Inflammatory macrophage treated with lipopolysaccharide for 4 hours (primary cell): ENCODE measurements at regions not wholly inside any gene's neighbourhood (a gene's known extent, or its start where the extent isn't known, plus 50 kb on each side); places are given as distances from the start of the nearest gene placed in this dataset.
"Not testable (repeated sequence)": the region's sequence is repeated elsewhere in the genome, so short reads cannot be mapped to it uniquely, and the experiment has no call there.

Experiments used
- DNase-seq: peaks from one replicate; pipeline ENCODE4 v3.0.0-alpha.2; 2020

DNA sequence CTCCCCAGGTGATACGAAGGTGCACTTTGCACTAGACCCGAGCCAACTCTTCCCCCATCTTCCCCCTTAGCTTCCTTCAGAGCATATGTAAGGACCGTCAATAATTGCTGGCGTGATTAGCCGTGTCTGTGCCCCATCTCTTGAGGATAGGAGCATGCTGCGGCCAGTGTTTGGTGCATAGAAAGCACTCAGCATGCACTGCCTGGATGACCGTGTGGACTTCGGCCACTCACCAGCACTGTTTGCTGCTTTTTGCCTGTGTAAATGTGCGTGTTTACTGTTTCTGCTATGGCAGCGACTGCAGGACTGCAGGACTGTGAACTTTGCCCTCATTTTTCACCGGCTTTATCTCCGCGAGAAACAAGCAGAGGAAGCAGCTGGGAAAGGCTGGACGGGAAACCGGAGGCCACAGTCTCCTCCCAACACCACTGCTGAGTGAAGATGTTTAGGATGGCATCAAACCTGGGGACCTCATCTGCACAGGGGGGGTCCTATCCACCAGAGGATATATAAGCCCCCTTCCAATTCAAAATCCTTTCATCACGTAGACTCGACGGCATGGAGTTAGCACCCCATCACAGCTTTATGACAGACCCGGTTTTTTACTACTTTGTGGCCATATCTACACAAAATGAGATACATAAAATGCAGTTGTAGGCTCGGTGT lies 150.6 kb upstream of the AFDN start:
- no peak for DNase-seq

- no peak for DNase-seq
Observed at GRCh38 chr6:167676666-167677421, 149.9 kb upstream of the AFDN start.

DNA sequence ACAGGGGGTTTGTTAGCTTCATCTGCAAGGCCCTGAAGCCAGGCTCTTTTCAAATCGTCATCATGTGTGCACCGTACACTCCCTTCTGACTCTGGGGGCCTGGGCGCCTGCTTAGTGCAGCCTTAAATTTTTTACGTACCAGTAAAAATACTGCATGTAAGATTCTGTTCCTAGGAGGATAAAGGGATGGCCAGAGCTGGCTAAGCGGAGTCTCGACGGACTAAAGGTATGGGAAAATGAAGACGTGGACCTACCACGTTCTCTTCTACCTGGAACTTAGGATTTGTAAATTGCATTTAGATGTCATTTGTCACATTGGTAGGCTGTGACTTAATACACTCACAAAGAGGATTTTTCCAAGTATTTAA lies 149.3 kb upstream of the AFDN start:
- DNase-seq = no peak

DNA sequence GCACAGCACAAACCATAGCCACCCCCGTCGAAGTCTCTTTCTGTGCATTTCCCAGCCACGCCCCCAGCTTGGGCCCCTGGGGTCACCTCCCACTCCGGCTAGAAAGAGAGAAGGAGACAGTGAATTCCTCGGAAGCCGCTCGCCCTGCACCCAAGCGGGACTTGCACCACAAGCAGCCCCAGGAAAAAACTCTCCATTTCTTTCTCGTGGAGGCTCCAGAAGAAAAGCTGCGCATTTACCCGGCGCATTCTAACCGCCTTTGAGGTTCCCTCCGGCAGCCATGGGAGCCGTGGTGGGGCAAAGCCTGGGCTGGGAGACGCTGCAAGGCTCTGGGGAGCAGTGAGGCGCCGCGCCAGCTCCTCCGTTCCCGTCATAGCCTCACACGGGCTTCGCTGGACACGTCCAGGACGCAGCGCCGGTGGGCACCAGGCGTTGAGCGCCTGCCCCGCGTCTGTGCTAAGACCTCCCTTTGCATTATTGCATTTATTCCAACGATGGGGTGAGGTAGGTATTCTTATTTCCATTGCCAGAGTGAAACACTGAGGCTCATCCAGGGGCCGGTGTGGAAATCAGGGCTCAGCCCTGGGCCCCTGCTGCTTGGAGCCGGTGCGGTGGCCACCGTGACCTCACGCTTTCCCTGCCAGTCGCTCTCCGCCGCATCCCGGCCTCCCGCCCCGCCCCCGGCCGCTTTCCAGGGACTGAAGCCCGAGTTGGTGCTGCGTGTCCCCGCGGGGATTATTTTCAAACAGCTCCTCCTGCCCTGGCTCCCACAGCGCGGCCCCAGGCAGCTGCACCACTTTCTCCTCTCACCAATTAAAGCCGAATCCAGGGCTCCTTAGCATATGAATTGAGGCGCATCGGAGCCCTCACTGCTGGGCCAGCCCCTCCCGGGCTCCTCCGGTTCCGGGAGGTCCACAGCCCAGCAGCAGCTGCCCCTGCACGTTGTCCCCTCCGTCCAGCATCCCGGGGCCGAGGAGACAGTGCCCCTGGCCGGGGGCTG lies 148.3 kb upstream of the AFDN start:
- DNase-seq = no peak

GRCh38 chr6:167679122-167679736 lies 147.5 kb upstream of the AFDN start:
- DNase-seq = no peak

DNA sequence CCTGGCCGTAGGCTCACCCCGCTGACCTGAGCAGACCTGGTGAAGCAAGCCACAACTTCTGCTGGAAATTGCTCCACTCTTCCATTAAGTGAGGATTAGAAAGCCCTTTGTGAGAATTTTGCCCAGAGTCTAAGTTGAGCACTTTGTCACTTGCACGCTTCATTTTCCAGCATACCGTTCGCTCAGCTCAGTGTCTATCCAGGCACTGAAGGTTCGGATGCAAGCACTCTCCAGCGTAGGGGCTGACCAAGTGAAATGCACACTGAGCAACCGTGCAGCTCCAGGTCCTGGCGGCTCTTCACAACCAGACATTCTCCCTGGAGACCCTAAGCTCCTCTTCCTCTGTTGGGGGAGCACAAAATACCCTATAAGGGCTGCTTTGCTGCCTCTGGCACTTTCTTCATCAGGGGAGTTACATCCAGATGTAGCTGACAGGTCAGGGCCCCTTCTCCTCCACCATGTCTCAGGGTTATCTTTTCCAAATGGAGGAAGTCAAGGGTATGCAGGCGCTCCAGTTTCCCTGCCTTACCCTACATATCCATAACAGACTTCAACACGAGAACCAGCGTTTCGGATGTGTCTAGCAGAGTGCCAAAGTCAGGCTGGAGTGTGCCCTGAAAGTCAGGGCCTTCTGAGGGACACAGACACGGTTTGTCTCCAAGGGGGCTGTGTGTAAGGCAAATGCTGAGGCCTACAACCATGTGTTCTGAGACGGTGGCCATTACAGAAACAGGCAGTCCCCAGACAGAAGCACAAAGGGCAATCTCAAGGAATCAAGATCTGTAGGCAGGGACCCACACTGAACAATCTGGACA lies 146.7 kb upstream of the AFDN start:
- no peak for DNase-seq

DNA sequence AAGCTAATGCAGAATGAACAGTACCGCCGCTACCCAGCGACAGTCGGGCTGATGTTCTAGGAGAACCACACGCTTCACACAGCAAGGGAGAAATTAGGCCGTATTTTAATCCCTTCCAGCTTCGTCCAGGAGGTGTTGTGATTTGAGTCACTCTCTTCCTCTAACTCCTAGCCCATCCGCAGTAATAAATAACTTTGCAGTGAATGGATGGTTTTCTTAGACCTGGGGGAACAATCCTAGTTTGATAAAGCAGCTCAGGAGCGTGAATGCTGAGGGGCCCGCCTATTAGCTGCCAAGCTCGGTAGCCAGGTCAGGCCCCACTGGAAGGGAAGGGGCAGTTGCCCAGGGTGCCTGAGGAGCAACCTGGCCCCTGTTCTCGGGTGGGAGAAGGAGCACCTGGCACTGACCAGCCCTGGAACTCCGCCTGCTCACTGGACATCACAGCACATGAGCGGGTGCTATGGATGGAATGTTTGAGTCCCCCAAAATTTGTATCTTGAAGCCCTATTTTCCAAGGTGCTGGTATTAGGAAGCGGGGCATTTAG lies 146.0 kb upstream of the AFDN start:
- DNase-seq = no peak

DNA sequence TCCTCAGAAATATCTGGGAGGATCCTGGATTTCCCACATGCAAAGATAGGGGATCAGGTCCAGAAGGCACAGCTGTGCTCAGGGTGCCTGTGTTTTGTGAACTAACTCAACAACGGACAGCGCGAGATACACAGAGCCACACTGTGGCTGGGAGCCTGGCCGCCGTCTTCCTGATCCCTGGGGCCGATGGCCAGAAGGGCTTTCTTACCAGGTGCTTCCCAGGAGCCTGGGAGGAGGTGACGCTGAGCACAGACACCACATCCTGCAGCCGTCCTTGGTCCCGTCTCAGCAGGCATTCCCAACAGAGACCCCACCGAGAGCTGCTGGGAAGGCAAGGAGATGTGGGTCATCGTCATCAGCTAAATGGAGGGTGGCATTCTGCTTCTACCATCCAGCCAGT lies 144.6 kb upstream of the AFDN start:
- DNase-seq = no peak

- DNase-seq = no peak
Observed at GRCh38 chr6:167682546-167683027, 144.1 kb upstream of the AFDN start.

GRCh38 chr6:167683028-167683862 lies 143.5 kb upstream of the AFDN start:
- DNase-seq = no peak

GRCh38 chr6:167684276-167685104 lies 142.2 kb upstream of the AFDN start:
- DNase-seq = no peak

DNA sequence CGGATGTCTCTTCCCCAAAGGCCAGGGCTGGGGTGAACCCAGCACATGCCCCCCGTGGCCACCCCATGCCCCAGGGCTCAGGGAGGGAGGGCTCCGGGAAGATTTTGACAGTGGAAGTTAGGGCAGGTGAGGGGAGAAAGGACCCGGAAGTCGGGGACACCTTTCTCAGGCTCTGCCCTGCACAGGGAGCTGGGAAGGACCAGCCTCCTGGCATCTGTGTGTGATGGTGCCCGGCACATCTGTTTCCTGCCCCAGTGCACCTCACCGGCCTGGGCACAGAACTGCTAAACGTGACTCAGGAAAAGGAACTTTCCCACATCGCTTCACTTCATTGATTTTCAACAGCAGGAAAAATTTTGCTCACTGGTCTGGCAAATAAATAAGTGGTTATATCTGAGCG lies 141.1 kb upstream of the AFDN start:
- no peak for DNase-seq

- DNase-seq = no peak
Observed at GRCh38 chr6:167686204-167686893, 140.4 kb upstream of the AFDN start.

DNA sequence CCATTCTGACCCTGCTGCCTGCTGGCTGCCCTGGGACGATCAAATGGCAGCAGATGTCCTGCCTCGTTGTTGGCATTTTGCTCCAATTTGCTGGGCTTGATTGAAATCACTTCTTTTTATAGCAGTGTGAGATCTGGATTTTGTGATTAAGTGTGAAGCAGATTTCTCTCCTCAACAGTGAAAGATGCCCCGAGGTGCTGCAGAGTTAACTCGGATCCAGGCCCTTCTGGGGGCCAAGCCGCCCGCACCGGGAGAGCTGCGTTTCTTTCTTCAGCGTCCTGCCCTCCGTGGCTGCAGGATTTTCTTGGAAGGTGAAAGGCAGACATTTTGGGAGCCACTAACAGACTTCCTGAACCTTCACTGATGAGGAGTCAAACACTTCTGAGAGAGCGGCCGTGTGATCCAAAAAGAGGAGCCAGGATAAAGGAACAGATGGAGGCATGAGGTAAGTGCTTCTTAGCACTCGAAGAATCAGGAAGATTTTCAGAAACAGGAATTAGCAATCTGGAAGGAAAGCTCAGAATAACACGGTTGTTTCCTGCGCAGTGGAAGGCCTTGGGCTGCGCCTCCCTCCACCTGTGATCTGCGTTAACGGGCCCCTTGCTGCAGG lies 139.5 kb upstream of the AFDN start:
- DNase-seq = no peak

GRCh38 chr6:167688123-167688522 lies 138.6 kb upstream of the AFDN start:
- DNase-seq = no peak

DNA sequence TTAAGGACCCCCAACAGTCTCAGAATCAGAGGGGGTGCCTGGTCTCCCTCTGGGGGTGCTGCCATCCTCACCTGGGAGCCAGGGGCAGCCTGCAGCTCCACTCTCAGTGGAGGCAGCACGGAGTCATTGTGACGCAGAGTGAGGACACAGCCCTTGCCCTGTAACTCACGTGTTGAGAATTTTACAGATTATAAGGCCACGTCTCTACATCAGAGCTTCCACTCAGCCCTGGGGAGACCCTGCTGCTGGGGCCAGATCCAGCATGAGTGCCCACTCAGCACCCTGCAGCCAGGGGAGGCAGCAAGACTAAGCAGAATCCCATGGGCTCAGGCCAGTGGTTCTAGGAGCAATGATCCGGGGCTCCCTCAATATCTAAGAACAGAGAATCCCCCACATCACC lies 137.4 kb upstream of the AFDN start:
- DNase-seq = no peak

DNA sequence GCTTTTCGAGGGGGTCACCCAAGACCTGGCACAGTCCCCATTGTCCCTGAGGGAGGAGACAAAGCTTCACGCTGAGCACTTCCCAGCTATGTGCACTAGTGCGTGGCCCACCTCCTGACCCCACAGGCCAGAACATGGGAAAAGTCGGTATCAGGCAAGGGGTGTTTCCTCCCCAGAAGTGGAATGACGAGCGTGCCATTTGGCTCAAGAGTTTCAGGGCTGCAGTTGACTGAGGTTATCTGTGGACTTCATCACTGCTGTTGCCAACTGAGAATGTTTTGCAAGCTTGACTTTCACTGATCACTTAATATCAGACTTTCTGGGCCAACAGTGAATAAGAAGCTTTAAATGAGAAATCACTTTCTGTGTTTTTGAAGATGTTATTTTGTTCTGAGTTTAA lies 137.0 kb upstream of the AFDN start:
- DNase-seq = no peak

GRCh38 chr6:167690167-167690922 lies 136.4 kb upstream of the AFDN start:
- not testable (repeated sequence) for DNase-seq
